Stimulated activated CD4-positive, alpha-beta T cell treated with anti-CD3 and anti-CD28 coated beads, Interleukin-4, amount 100 ng/mL, for 48 hours (primary cell): ENCODE measurements at regions not wholly inside any gene's neighbourhood (a gene's known extent, or its start where the extent isn't known, plus 50 kb on each side); places are given as distances from the start of the nearest gene placed in this dataset.

ENCODE experiments used
- DNase-seq, 2 donors: peaks; one replicate each; pipeline ENCODE4 v3.0.0-alpha.2; 2020; ENCODE audit warnings: low read depth in 2 of 2

DNA sequence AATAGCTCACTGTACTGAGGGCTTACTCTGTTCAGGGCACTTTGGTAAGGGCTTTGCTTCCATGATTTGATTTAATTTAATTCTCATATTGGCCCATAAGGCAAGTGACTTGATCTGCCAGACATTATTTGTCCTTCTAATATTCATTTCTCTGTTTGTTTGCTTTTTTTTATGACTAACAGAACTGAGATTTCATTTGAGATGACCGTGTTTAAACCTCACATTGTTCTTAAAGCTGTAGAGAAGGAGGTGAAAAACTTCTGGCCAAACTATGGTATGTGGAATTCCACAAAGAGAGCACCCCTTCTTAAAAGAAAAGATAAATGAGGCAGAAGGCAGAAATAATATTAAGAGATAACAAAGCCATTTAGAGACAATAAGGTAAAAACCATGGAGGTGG lies 775.6 kb upstream of the ACO1 start:
- DNase-seq = no peak

DNA sequence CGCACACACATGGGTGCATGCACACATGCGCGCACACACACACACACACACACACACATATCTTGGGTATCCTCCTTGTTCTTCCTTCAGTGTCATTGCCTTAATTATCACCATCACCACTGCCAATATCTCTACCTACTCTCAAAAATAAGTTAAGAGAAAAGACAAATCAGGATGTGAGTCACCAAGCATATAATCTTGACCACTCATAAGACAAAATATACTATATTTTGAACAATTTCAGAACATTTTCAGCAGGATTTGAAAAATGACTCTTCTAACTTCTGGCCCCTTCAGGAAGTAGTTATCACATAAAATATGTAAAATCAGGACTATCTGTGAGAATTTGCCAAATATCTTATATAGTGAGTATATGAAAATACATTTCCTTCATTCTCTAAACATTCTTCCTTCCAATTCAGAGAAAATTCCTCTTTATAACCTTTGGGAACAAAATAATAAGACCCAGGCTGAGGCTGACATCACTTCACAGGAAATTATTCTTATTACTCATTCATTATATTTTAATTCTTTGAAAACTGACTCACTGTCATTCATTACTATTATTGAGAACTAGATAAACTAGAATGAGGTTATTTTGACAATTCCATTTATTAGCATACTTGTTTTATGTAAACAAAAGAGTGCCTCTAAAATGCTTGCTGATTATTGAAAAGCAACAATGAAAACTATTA lies 772.0 kb upstream of the ACO1 start:
- no peak for DNase-seq

DNA sequence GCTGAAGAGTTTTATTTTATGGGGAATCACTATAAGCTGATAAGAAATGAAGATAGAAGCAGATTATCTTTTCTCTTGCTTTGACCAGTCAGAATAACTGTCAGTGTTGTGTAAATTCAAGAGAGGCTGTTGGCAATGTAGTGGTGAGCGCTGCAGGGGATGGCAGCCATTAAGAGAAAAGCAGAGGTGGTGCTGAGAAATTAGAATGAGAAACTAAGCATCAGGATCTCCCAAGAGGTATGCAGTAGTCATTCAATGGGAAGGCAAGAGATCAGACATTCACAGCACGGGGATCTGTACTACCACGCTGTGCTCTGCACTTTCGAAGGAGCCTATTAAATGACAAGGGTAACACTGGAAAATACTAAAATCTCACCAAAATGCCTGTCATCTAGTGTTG lies 768.5 kb upstream of the ACO1 start:
- no peak for DNase-seq

DNA sequence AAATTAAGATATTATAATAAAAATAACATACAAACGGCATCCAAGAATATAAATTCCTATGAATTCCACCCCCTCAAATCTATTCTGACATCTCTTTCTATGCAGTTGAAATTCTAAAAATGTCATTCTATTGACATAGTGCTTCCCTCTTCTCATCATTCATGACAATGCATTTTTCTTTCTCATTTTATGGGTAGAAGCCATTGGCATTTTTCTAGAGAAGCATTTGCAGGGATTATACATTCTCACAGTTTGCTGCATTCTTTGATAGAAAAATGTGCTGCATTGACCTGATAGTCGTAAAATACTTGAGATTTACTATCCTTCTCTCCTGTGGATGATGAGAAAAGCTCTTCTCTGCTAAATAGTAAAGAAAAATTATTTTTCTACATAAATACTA lies 760.9 kb upstream of the ACO1 start:
- no peak for DNase-seq

DNA sequence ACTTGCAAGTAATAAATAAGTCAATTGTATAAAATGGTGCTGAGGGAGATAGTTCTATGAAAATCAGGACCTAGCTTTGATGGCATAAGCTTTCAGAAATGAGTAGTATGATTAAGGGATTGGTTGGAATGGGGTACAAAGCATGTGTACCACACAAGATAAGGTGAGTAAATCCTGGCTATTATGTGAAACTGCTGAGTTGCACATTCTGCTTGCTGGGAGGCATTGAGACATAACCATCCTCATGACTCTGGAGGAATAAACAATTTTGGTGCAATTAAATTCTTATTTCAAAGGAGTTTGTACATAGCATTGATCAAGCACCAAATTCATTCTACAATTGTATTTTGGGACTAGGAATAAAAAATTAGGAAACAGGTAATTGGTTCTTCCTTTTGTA lies 755.2 kb upstream of the ACO1 start:
- no peak for DNase-seq

DNA sequence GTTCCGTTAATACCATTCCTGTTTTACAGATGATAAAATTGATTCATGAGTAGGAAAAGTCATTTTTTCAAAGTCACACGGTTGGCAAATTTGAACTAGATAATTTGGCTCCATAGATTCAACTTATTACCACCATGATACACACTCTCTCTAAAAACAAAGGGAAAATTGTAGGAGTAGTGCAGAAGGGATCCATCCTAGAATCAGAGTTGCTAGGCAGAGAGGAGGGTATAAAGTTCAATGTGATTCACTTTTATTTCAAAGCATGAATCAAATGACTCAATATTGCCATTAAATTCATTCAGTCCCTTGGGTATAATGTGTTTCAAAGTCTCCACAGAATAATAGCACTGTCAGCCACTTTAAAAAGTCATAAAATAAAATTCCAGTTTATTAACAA lies 747.2 kb upstream of the ACO1 start:
- DNase-seq = no peak

DNA sequence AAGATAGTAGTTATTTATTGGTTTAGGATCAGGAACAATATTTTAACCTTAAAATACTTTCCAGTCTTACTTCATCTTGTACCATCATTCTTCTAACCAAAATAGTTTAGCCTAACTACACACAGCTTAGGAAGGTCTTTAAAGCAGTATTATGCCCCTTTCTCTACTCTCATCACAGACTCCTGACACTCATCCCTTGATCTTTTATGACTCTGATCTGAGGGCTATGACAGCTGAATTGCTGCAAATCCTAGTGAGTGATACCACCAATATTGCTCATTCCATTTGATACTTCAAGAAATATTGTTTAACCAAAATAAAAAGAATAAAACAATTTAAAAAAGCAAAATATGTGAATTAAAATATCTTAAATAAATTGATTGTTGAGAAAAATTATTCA lies 746.6 kb upstream of the ACO1 start:
- DNase-seq = no peak

DNA sequence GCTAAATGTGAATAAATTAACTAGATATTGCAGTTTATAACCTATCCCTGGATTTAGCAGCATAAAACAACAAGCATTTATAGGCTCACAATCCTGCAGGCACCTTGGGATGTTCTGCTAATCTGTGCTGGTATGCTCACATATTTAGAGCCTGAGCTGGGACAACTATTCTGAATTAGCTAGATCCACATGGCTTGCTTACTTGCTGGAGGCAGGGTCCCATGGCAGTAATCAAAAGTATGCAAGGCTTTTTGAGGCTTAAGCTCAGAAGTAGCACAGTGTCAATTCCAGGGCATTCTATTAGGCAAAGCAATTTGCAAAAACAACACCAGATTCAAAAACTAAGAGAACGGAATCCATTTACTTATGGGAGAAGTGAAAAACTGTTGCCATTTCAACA lies 745.0 kb upstream of the ACO1 start:
- no peak for DNase-seq

DNA sequence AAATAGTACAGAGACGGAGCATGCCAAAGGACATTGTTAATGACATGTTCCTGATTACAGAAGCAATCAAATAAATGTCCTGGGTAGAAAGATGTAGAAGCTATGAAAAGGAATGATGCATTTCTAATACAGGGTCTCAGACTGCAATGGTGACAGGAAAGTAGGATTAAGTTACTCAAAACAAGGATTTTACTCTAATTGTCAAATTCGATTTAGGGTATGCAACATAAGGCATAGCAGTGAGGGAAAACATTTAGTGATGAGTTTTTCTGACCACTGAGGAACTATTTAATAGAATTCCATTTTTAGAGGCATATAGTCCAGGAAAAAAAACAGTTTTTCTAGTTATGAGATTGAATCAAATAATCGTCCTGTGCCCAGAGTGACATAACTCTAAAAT lies 715.1 kb upstream of the ACO1 start:
- DNase-seq = no peak

DNA sequence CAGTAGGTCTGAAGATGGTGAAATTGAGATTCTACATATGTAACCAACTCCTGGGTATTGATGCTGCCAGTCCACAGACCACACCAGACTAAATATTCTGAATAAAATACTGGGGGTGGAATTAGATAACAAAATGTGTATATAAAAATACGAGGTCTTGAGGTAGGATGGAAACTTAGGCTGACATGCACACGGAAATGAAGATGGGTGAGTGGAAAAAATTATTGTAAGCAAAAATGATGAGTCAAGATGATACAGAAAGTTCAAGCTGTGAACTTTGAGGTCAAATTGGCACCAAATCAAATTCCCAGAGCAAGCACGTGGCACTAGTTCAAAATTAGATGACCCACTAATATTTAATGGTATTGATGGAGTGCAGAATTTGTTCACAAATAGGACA lies 713.4 kb upstream of the ACO1 start:
- no peak for DNase-seq

DNA sequence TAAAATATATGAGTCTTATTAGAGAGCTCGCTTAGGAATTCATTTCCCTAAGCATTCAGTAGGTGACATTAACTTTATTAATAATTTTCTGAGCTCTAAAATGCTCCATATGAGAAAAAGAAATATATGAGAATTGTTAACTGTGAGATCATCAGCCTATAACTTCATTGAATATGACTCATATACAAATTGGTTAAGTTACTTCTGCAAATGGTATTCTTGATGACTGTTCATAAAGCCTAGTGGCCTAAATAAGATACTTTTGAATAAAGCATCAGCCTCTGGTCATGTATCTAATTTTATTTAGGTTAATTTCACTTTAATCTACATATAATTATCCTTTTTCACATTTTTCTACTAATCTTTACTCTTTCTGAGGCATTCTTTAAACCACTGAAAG lies 710.2 kb upstream of the ACO1 start:
- no peak for DNase-seq

DNA sequence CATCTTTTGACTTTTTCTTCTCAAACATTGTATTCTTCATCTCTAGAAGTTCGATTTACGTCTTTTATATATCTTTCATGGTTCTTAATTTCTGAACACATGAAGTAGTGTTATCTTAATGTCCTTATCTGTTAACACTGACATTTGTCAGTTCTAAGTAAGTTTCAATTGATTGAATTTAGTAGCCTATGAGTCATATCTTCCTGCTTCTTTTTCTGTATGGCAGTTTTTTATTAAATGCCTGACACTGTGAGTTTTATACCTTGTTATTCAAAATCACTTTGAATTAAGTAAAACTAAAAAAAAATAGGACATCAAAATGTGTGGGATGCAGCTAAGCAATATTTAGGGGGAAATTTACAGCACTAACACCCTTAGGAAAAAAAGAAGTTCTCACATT lies 707.0 kb upstream of the ACO1 start:
- no peak for DNase-seq

DNA sequence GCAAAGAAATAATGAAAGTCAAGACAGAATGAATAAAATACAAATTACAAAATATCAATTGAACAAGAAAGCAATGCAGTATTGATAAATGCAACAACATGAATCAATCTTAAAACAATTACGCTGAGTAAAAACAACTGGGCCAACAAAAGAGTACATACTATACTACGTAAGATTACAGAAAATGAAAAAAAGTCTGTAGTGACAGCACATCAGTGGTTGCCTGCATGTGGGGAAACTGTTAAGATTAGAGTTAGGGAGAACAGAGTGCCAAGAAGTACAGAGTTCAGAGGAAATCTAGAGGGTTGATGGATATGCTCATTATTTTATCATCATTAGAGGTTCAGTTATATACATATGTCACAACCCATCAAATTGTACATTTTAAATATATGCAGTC lies 706.6 kb upstream of the ACO1 start:
- no peak for DNase-seq

DNA sequence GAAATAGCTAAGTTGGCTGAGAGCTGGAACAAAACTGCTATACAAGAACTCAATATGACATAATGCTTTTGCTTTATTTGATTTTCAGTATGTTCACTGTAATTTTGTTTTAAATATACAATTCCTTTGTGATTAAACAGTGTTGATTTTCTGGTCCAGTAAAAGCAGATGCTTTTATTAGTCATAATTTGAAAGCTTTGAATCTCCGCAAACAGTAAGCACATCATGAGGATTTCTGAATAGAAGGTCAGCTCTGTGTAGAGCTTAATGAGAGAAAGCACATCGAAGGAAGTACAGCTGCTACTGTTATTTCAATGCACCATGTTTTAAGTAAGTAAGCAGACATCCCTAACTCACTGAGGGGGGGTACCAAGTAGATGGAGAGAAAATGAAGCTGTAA lies 701.3 kb upstream of the ACO1 start:
- no peak for DNase-seq

DNA sequence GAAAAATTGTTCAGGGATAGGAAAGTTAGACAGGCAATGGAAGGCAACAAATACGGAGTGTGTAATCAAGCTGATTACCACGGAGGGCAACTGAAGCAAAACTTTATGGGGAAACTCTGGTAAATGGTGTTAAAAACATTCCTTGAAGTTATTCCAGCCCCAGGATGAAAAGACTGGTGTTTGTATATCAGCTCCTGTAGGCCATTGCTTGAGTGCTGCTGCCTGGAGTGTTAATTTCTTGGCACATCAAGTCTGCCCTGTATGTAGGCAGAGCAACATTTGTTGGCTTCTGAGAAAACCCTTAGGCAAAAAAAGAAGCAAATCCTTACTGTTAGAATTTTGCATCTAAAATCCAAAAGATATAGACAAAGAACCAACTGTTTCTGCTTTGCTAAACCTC lies 686.5 kb upstream of the ACO1 start:
- no peak for DNase-seq

DNA sequence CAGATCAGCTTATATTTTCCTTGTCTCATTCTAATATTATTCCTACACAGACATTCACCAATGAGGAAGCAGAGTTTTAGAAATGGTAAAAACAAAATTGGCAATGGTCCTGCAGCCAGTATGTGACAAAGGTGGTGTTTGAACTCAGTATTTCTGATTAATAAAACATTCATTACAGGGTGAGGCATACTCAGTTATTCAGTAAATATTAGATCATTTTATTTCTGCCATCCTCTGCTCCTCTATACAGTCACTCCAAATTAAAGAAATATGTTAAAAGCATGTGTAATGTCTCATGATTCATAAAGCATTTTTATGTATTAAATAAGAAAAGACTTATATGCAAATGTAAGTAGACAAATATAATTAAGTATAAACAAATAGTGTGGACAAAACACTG lies 684.6 kb upstream of the ACO1 start:
- no peak for DNase-seq

DNA sequence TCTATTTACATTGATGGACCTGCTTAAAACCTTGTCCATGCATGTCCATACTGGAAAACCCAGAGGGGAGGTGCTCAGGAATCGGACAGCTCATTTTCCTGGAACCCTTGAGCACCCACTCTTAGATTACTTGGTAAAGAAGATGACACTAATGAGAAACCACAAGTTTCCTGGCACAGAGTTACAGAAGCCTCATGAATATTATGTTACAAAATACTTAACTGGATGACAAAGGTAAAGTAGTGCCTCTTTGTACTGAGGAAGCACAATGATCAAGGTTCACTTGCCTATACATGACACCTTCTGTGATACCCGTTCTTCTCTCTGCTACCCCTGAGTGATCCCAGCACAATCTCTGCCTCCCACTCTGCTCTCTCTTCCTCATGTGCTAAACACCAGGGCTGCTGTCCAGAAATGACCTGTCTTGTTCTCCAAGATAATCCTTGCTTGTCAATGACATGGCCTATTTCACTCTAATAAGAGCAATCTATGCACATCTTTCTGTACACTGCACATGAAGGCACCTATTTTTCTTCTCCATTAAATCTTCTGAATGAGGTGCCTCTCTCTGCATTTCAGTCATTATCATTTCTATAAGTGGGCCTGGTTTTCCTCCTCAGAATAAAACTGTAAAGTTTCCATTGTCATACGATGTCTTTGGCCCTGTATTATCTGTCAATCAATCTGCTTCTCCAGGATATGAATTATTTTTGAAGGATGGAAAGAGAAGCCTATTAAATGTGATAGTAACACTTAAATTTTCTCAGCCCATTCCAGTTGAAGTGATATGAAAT lies 684.0 kb upstream of the ACO1 start:
- DNase-seq = no peak

DNA sequence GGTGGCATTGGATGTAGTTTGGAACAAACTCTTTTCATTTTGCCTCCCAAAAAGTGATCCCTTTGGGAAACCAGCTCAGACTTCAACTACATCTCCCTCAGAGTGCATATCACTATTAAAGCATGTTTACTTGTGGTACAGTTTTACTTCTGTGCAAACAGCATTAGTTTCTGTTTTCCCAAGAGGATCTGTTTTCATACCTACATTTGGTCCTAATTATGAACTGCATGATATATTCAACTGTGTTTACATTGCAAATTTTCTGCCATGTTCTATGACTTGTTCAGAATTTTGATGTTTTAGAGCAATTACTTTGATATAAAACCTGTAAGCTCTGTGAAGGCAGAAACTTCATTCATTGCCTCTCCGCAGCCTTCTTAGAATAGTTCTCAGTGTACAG lies 681.5 kb upstream of the ACO1 start:
- no peak for DNase-seq

DNA sequence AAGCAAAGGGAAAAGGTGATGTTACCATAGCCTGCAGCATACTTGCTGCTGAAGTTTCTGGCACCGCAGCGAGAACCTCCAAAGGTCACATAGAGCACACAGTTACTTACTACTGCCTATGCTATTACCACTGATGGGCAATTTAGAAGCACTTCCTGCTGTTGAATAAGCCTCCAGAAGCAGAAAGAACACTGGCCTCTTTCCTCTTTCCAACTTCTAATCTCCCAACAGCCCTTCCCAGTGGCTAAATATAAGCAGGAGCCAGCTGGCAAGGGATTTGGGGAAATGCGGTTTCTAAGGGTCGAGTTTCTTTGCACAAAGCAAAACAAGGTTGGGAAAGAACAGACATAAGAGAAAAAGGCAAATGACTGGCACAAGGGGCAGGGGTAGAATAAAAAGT lies 669.2 kb upstream of the ACO1 start:
- DNase-seq = no peak

DNA sequence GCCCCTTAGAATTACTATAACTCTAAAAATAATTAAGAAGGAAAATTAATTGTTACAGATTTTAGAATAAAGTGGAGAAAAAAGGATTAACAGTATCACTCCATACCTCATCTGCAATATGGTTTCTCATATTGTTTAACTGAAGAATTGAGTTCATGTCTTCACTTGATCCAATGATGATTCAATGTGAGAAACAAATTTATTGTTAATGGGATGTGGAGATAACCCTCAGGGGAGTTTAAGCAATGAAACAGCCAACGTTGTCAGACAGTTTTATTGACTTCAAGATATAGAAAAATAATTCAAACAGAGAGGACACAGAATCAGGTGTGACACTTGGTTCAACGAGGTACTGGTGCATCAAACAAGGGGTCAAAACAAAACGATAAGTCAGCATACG lies 665.2 kb upstream of the ACO1 start:
- DNase-seq = no peak

DNA sequence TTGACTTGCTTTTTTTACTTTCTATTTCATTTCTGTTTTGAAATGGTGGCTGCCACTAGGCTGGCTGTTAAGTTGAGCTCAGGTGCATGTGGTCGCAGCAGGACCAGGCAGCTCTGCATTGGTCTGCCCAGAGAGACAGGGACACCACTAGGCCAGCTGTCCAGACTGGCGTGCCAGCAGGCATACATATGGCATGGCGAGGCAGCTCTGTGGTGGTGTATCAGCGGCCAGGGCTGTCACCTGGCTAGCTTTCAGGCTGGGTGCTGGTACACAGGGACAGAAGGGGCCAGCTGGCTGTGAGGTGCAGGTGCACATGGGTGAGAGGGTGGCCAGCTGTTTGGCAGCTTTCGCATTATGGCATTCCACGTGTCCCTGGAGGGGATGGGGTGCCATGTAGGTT lies 654.0 kb upstream of the ACO1 start:
- DNase-seq = no peak

DNA sequence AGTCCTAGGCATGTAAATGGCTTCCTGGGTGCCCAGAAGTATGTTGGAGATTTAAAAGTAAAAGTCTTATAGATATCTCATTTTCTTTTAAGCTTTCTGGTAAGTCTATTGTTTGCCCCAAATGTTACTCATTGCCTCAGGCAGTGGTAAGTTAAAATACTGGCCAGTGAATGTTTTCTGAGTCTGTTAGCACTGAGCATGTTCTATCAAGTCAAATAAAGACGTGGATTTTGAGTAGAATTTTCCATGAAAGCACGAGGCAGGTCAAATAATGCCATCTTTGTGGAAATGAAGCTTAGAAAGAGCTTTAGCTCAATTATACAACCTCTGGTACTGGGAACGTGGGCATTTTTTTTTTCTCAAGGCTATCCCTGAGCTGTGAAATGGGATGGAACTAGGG lies 651.3 kb upstream of the ACO1 start:
- DNase-seq = no peak

DNA sequence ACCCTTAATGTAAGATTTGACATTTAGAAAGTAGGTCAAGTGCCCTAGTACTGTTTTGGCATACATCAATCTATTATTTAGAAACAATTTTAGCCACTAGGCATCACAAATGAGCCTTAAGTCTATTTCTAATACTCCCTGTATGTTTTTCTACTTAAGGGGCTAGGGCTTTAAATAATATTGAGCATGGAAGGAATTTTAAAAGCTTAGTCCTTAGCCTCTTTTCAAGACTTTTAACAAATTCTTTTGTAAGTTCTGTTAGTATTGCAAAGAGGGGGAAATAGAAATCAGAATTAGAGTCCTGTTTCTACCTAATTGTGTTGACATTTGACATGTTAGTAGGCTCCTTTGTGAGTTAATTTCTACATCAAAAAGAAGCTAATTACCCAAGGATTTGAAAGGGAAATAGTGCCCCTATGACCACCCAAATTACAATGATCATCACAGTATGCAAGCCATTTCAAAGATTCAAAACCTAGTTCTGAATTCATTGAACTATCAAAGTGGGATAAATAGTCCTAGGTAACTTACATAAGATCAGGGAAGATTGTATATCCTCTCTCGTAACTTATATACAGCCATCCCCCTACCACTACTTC lies 647.8 kb upstream of the ACO1 start:
- DNase-seq = no peak
